Lower lobe of right lung (tissue), 2 donors: ENCODE measurements at regions not wholly inside any gene's neighbourhood (a gene's known extent, or its start where the extent isn't known, plus 50 kb on each side); places are given as distances from the start of the nearest gene placed in this dataset.

ENCODE experiments used
- ATAC-seq, 2 donors: fragments of 200-7000 bp; cut with Tn5 transposase; one replicate each; pipeline ENCODE4 v1.9.1; 2020 to 2022; ENCODE audit warnings: mild to moderate bottlenecking in 2 of 2, moderate library complexity in 2 of 2
- DNase-seq: peaks from one replicate; pipeline ENCODE4 v3.0.0-alpha.2; 2020
- H3K27ac ChIP-seq: fragments of 200-600 bp; one replicate; pipeline ENCODE4 v1.8.0; 2022
- H3K27me3 ChIP-seq: fragments of 200-600 bp; one replicate; pipeline ENCODE4 v1.8.0; 2022; ENCODE audit warnings: low read depth
- H3K36me3 ChIP-seq: fragments of 200-600 bp; one replicate; pipeline ENCODE4 v1.8.0; 2022; ENCODE audit warnings: mild to moderate bottlenecking
- H3K4me1 ChIP-seq: fragments of 200-600 bp; one replicate; pipeline ENCODE4 v1.8.0; 2022
- H3K4me3 ChIP-seq: fragments of 200-600 bp; one replicate; pipeline ENCODE4 v1.8.0; 2022; ENCODE audit warnings: mild to moderate bottlenecking
- H3K9me3 ChIP-seq: fragments of 200-600 bp; one replicate; pipeline ENCODE4 v1.8.0; 2022
- CTCF ChIP-seq: fragments of 200-600 bp; IDR thresholded peaks from one replicate; pipeline ENCODE4 v1.8.0; 2022; ENCODE audit warnings: antibody characterized with exemption, mild to moderate bottlenecking
- intact Hi-C: fragments of 100-400 bp; cut with DNase I; formaldehyde crosslinking; loops from one replicate; pipeline ENCODE4 v1.11.0; 2022
- donor health status: DM: no; HTN: yes; CAD: no; lungs with severe emphysema.

GRCh38 chr4:163773940-163774339, 279.4 kb downstream of the TMA16 start:
- no peak for ATAC-seq
- H3K4me1 ChIP-seq: no peaks in the 10 kb centered on the region
- intact Hi-C loops: no loop called here
- no peaks in the 10 kb centered on the region for H3K27me3 ChIP-seq
- no peak for DNase-seq
- H3K4me3 ChIP-seq: no peak overlapping the region
- no peaks in the 10 kb centered on the region for H3K9me3 ChIP-seq
- no peak overlapping the region for H3K27ac ChIP-seq
- no peaks in the 10 kb centered on the region for H3K36me3 ChIP-seq
- TF ChIP-seq CTCF: no peak

- no peaks in the 10 kb centered on the region for H3K9me3 ChIP-seq
- no peak overlapping the region for H3K4me3 ChIP-seq
- H3K4me1 ChIP-seq: no peaks in the 10 kb centered on the region
- TF ChIP-seq CTCF: no peak
- H3K27me3 ChIP-seq: no peaks in the 10 kb centered on the region
- H3K27ac ChIP-seq: no peak overlapping the region
- DNase-seq (no peak), ATAC-seq (no peak)
- no peaks in the 10 kb centered on the region for H3K36me3 ChIP-seq
- intact Hi-C loops: no loop called here
Measured at GRCh38 chr4:163776957-163777356, 282.5 kb downstream of the TMA16 start.

GRCh38 chr4:163781726-163782125, 287.2 kb downstream of the TMA16 start:
- Histone ChIP-seq H3K36me3 (no peaks in the 10 kb centered on the region), H3K4me1 (no peaks in the 10 kb centered on the region), H3K9me3 (no peaks in the 10 kb centered on the region), H3K27me3 (no peaks in the 10 kb centered on the region), H3K4me3 (no peak overlapping the region), H3K27ac (no peak overlapping the region)
- TF ChIP-seq CTCF: no peak
- DNase-seq (no peak), ATAC-seq (no peak)
- intact Hi-C loops: no loop called here

GRCh38 chr4:163790231-163790630, 295.7 kb downstream of the TMA16 start:
- ATAC-seq: no peak
- Histone ChIP-seq H3K9me3 (no peaks in the 10 kb centered on the region), H3K27ac (no peak overlapping the region), H3K4me1 (no peaks in the 10 kb centered on the region), H3K27me3 (no peaks in the 10 kb centered on the region), H3K4me3 (no peak overlapping the region), H3K36me3 (no peaks in the 10 kb centered on the region)
- intact Hi-C loops: no loop called here
- TF ChIP-seq CTCF: no peak
- no peak for DNase-seq

GRCh38 chr4:163795885-163796284, 301.4 kb downstream of the TMA16 start:
- DNase-seq (no peak), ATAC-seq (no peak)
- TF ChIP-seq CTCF: no peak
- no peaks in the 10 kb centered on the region for H3K4me1 ChIP-seq
- H3K27ac ChIP-seq: no peak overlapping the region
- H3K27me3 ChIP-seq: no peaks in the 10 kb centered on the region
- no peaks in the 10 kb centered on the region for H3K36me3 ChIP-seq
- intact Hi-C loops: no loop called here
- no peaks in the 10 kb centered on the region for H3K9me3 ChIP-seq
- no peak overlapping the region for H3K4me3 ChIP-seq

- Histone ChIP-seq H3K36me3 (no peaks in the 10 kb centered on the region), H3K4me3 (no peak overlapping the region), H3K9me3 (no peaks in the 10 kb centered on the region), H3K27ac (no peak overlapping the region), H3K4me1 (no peaks in the 10 kb centered on the region), H3K27me3 (no peaks in the 10 kb centered on the region)
- DNase-seq: no peak
- intact Hi-C loops: no loop called here
- no peak for TF ChIP-seq CTCF
- ATAC-seq: no peak
Measured at GRCh38 chr4:163804001-163804400, 309.5 kb downstream of the TMA16 start.
